GM18867 (cell line): ENCODE measurements at regions not wholly inside any gene's neighbourhood (a gene's known extent, or its start where the extent isn't known, plus 50 kb on each side); places are given as distances from the start of the nearest gene placed in this dataset.

Experiments
- ATAC-seq: cut with Tn5 transposase; IDR thresholded peaks from one replicate; pipeline ENCODE4 v1.9.1; 2021; ENCODE audit warnings: mild to moderate bottlenecking, moderate library complexity; ENCODE audit not compliant: unreplicated experiment

GRCh38 chr1:244191581-244191980 is 140.5 kb downstream of the ZBTB18 start:
- ATAC-seq, result no peak

- ATAC-seq, result no peak
Measured at GRCh38 chr1:244192325-244192724, 141.2 kb downstream of the ZBTB18 start.

- ATAC-seq, result no peak
Measured at GRCh38 chr1:244196571-244197285, 145.6 kb downstream of the ZBTB18 start.

DNA sequence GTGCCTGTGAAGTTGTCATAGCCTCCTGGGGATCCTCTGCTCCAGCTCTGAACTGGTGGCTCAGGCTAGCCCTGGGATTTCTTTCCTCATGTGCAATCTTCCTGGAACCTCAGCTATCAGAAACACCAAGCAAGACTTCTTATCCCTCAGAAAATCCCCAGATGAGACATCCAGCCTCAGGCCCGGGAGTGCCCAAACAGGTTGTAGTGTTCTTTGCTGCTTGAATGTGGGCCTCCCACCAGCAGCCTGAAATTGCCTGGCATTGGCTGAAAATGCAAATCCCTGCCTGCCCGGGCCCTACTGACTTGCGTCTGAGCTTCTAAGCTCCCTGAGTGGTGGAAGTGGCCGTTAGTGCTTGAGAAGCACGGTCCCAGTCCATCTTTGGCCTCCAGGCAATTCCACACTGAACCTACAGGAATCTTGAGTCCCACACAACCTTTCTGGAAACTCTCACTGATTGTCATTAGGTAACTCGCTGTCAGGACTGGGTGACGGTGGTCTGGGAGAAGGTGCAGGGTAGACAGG is 146.8 kb downstream of the ZBTB18 start:
- no peak for ATAC-seq

GRCh38 chr1:244199902-244200301 is 148.8 kb downstream of the ZBTB18 start:
- no peak for ATAC-seq

DNA sequence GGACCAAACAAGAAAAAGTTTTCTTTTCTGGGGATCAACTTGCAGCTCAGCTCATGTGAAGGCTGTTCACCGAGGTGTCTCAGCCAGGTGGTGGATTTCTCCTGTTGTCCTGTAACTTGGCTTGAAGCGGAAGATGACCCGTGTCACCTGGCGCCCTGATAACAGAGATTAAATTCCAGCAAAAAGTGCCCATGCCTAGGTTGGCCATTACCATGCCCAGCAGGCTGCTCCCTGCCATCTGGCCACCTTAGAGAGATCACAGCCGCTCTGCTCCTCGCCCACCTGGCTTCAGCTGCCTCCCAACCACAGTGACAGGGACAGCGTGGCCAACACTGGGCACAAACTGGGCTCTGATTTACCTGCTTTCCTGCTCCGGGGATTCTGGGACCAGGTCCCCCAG is 149.5 kb downstream of the ZBTB18 start:
- ATAC-seq, result no peak

- ATAC-seq, result no peak
Measured at GRCh38 chr1:244201750-244202149, 150.7 kb downstream of the ZBTB18 start.

DNA sequence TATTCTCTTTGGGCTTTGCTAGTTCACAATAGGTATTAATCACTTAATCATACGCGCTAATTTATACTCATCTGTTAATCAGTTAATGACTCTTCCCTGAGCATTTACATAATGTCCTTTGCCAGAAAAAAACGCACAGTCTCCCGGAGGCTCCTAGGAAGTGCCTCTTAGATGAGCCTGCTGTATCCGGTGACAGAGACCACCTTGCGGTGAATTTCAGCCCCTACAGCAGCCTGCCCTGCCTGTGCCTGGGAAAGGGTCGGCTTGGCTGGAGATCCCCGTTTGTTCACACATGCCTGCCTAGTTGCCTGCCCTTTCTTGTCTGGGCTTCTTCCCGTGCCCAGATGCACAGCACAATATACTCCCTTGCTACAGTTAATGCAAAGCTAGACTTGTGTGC is 152.9 kb downstream of the ZBTB18 start:
- no peak for ATAC-seq

GRCh38 chr1:244205171-244205570 is 154.1 kb downstream of the ZBTB18 start:
- ATAC-seq, result no peak

DNA sequence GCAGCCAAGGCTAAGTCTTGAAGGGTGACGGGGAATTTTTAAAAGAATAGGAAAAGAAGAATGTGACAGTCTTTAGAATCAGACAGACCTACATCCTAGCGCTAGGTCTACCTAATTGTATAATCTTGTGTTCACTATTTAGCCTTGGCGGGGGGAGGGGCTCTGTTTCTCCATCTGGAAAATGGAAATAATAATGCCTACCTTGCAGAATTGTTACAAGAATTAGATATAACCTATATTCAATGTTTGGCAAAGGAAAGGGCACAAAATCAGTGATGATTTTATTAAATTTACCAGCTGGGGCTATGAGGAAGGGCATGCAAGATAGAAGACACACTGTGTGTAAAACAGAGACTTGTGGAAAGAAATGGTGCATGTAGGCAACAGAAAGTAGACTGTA is 154.8 kb downstream of the ZBTB18 start:
- no peak for ATAC-seq

DNA sequence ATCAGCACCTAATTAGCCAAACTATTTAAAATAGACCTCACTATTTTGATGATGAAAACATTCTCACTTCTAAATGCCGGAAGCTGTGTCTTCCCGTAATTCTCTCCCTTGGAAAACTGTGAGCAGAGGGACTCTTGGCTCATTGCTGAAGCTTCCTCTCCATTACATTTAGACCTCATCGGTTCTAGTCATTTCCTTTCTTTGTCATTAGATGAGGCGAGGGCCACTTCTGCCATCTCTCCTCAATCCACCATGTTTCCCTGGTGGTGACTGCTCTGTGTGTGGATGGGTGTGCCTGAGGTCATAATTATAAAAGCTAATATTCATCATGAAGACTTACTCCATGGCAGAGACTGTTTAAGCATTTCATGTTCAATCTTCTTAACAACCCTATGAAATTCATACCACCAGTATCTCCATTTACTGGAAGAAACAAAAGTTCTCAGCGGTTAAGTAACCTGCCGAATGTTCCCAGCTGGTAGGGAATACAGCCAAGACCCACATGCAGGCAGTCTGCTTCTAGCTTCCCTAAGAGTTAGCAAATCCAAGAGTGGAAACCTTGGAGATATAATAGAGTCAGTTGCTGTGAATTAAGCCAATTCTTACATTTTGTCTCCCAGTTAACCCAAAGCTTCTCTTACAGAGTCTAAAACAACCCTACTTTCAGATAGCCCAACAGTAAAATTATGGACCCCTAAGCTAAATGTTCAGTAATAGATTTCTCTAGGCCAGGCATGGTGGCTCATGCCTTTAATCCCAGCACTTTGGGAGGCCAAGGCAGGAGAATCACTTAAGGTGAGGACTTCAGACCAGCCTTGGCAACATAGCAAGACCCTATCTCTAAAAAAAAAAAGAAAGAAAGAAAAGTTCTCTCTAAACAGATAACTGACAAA is 156.2 kb downstream of the ZBTB18 start:
- ATAC-seq, result no peak

DNA sequence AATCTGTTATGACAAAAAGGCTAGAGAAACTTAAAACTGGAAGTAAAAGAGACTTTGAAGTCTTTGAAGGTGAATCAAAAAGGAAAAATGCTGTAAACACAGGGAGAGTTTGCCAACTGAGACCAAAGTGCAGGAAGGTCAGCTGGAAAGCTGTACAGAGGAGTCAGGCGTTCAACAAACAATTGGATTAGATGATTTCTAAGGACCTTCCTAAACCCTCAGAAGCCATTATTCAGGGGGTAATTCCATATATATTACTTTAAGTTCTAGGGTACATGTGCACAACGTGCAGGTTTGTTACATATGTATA is 156.8 kb downstream of the ZBTB18 start:
- no peak for ATAC-seq

DNA sequence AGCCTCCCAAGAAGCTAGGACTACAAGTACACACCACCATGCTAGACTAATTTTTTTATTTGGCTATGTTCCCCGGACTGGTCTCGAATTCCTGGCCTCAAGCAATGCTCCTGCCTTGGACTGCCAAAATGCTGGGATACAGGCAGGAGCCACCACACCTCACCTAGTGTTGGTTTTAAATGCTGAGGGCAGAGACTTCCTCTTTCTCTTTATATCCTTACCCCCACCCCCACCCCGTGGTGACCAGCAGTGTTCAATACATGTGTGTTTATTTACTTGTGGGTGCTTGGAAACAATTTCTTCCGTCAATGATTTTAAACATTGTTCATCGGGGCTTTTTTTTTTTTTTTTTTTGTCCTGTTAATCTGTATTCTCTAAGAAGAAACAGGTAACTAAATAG is 158.9 kb downstream of the ZBTB18 start:
- ATAC-seq, result peak; percentile 41

DNA sequence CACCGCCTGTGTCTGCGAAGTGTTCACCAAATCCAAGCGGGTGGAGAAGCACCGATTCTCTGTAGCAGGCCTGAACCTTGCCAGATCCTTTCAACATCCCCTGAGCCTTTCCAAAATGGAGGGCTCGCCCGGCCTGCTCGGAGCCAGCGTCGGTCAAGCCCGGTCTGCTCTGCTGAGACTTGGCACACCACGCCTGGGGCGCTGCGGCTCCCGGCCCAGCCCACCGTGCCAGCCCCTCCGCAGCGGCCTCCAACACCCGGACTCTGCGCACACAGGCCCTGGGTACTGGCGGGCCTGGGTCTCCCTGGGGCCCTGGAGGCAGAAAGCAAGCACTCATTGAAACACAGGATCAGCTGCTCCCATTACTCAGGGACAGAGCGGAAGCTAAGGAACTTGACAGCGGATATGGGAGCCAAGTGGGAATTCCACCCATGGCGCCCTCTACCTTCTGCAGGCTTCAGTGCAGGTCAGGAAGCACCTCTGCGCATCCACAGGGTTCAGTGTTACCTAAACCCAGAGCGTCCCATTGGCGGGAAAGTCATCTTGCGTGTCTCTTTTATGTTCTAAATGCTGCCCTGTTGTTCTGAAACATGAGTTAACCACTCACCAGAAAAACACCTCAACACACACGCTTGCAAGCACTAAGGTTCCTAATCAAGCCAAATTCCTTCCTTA is 159.9 kb downstream of the ZBTB18 start:
- no peak for ATAC-seq

- no peak for ATAC-seq
Measured at GRCh38 chr1:244211559-244211944, 160.5 kb downstream of the ZBTB18 start.

DNA sequence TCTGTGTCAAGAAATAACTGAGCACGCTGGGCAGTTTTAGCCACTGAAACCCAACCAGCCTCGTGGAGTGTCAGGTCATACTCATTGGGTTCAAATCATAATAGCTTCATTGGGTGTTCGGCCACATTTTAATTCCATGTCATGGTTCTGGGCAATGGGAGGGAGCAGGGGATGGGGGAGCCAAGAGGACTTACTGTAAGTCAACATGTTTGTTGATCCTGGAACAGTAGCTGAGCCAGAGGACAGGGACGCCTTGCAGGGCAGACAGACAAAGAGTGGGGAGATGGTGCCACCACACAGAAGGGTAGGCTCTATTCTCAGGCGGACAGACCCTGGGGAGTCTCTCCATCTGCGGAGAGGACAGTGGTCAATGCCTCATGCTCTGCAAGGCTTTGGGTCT is 161.1 kb downstream of the ZBTB18 start:
- ATAC-seq, result no peak

DNA sequence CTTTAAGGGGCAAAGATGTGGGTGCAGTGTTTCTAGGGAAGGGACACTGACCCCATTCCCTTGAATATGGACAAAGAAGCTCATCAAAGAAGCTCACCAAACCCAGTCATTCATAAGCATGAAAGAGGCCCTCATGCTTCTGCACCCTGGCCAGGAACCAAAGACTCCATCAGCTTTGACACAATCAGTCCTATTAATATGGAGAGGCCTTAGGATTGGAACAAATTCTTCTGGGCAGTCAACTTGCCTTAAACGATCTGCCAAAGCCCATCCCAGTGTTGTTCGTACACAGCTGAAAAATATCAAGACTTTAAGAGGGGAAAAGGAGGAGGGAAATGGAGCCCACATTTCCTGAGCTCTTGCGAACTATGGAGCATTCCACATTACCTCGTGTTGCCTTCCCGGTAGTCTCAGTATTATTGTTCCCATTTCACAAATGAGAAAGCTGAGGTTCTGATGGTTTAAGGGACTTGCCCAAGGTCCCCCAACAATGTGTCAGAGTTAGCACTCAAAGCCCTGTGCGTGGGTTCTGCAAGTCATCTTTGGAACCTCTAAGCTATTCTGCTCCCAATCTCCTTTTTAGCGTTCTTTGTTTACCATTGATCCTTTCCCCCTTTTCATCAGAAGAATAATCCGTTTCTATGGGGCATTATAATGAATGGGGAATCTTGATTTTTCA is 161.9 kb downstream of the ZBTB18 start:
- no peak for ATAC-seq

DNA sequence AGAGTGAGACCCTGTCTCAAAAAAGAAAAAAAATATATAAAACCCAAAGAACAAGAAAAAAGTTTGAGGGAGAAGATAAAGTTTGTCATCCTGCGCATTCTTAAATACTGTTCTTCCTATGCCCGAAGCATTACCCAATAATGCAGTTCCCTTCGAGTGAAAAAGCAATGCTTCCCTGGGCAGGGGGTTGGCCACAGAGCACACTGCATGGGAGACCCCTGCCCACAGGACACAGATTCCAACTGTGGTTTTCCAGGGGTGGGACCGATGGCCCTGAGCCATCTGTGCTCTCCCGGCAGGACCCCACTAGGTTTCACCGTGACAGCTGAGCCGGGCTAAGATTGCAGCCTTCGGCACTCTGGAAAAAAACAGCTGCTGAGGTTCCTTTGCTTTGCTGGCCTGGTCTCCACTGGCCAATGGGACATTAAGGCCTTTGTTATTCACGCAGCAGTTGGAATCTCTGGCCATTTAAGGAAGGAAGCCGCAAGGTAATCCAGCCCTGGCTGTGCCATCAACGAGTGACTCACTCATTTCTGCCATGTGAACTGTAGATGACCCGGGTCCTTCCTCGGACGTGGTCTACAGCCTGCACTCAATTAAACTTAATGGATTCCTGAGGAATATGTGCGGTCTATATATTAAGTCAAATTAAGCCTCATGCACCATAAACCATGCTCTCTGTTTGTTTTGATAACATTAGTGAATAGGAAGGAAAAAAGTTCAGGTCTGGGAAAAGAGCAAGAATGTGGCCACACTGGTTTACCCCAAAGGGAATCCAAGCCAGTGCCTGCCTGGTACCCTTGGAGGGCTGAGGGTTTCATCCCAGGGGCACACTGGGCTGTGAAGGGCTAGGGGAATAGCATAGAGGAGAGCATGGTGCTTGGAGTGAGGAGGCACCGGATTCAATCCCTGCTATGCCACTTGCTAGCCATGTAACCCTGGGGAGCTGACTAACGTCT is 163.2 kb downstream of the ZBTB18 start:
- ATAC-seq, result no peak

DNA sequence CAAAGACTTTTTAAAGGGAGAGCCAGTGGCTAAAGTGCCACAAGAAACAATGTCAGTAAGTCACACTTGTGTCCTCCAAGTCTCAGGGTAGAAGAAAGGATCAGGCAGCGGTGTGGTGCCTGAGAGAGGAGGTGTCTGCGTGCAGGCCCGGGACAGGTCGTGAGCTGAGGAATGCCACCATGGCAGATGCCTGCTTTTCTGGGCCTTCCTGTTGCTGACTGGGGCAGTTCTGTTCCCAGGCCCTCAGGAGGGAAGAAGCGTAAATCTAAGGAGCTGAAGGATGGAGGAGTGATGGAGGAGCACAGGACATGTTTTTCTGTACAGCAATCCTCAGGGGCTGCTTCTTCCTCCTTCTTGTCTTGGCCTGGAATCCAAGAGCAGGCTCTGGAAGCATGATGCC is 165.8 kb downstream of the ZBTB18 start:
- ATAC-seq, result no peak

DNA sequence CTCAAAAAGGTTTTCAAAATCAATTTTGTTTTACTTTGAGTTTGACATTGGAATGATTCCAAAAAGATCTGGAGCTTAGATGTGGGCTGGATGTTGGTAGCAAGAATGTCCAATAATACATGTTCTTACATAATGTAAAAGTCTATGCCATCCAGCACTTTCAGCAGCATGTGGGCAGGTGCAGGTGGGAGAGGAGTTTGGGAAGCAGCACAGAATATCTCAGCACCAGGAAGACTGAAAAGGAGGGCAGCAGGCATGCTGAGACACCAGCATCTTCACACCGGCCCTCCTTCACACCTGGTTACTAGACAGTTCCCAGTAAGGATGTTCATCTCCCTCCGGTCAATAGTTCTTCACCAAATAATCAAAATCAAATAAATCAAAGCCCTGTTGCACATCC is 166.6 kb downstream of the ZBTB18 start:
- no peak for ATAC-seq
